ENCODE measurements at regions not wholly inside any gene's neighbourhood (a gene's known extent, or its start where the extent isn't known, plus 50 kb on each side); places are given as distances from the start of the nearest gene placed in this dataset.

- Histone ChIP-seq H3K4me1 (ENCODE audit: insufficient read depth) (no peaks in the 10 kb centered on the region), H3K4me3 (no peak overlapping the region), H3K9me2 (replicated peaks; ENCODE audit: insufficient read depth) (no peaks in the 10 kb centered on the region), H3K79me2 (no peaks in the 10 kb centered on the region), H3K9me3 (ENCODE audit: low read depth) (no peaks in the 10 kb centered on the region), H3K36me3 (replicated peaks; ENCODE audit: insufficient read depth, low read depth) (no peaks in the 10 kb centered on the region), H2AFZ (no peak overlapping the region), H3K27me3 (no peaks in the 10 kb centered on the region), H4K20me1 (ENCODE audit: insufficient read depth, poor library complexity, severe bottlenecking) (no peaks in the 10 kb centered on the region), H3K27ac (no peak overlapping the region), H3K4me2 (no peak overlapping the region)
- no peak for TF ChIP-seq EZH2phosphoT487 (IDR thresholded peaks at IDR 0.05; ENCODE audit: low read depth, severe bottlenecking, unreplicated experiment)
- no peak for TF ChIP-seq EZH2 (IDR thresholded peaks at IDR 0.05; ENCODE audit: borderline replicate concordance)
- TF ChIP-seq, protein P1, sequence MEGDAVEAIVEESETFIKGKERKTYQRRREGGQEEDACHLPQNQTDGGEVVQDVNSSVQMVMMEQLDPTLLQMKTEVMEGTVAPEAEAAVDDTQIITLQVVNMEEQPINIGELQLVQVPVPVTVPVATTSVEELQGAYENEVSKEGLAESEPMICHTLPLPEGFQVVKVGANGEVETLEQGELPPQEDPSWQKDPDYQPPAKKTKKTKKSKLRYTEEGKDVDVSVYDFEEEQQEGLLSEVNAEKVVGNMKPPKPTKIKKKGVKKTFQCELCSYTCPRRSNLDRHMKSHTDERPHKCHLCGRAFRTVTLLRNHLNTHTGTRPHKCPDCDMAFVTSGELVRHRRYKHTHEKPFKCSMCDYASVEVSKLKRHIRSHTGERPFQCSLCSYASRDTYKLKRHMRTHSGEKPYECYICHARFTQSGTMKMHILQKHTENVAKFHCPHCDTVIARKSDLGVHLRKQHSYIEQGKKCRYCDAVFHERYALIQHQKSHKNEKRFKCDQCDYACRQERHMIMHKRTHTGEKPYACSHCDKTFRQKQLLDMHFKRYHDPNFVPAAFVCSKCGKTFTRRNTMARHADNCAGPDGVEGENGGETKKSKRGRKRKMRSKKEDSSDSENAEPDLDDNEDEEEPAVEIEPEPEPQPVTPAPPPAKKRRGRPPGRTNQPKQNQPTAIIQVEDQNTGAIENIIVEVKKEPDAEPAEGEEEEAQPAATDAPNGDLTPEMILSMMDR (IDR thresholded peaks at IDR 0.05; ENCODE audit: poor library complexity), result no peak
- no peak for DNase-seq (ENCODE audit: low spot score)
- 76% methylated on average over 3 of the region's 3 CpGs for WGBS (ENCODE audit: low lambda C conversion rate, missing lambda C conversion rate)
Measured at GRCh38 chr1:190762325-190762724, 284.7 kb upstream of the BRINP3 start.

- no peak for TF ChIP-seq EZH2 (IDR thresholded peaks at IDR 0.05; ENCODE audit: borderline replicate concordance)
- TF ChIP-seq EZH2phosphoT487 (IDR thresholded peaks at IDR 0.05; ENCODE audit: low read depth, severe bottlenecking, unreplicated experiment), result no peak
- TF ChIP-seq, protein P1 (IDR thresholded peaks at IDR 0.05; ENCODE audit: poor library complexity), result no peak
- H3K4me1 ChIP-seq (ENCODE audit: insufficient read depth), result no peaks in the 10 kb centered on the region
- no peak overlapping the region for H3K4me2 ChIP-seq
- H4K20me1 ChIP-seq (ENCODE audit: insufficient read depth, poor library complexity, severe bottlenecking), result no peaks in the 10 kb centered on the region
- H3K9me3 ChIP-seq (ENCODE audit: low read depth), result no peaks in the 10 kb centered on the region
- no peaks in the 10 kb centered on the region for H3K9me2 ChIP-seq (replicated peaks; ENCODE audit: insufficient read depth)
- DNase-seq (ENCODE audit: low spot score), result no peak
- H3K4me3 ChIP-seq, result no peak overlapping the region
- no peaks in the 10 kb centered on the region for H3K36me3 ChIP-seq (replicated peaks; ENCODE audit: insufficient read depth, low read depth)
- H2AFZ ChIP-seq, result no peak overlapping the region
- H3K27me3 ChIP-seq, result no peaks in the 10 kb centered on the region
- H3K27ac ChIP-seq, result no peak overlapping the region
- no peaks in the 10 kb centered on the region for H3K79me2 ChIP-seq
- 94% methylated on average over 10 of the region's 10 CpGs for WGBS (ENCODE audit: low lambda C conversion rate, missing lambda C conversion rate)
Measured at GRCh38 chr1:190792873-190793272, 315.2 kb upstream of the BRINP3 start.

- Histone ChIP-seq H3K9me3 (ENCODE audit: low read depth) (no peaks in the 10 kb centered on the region), H4K20me1 (ENCODE audit: insufficient read depth, poor library complexity, severe bottlenecking) (no peaks in the 10 kb centered on the region), H3K4me1 (ENCODE audit: insufficient read depth) (no peaks in the 10 kb centered on the region), H3K27me3 (no peaks in the 10 kb centered on the region), H2AFZ (no peak overlapping the region), H3K4me3 (no peak overlapping the region), H3K27ac (no peak overlapping the region), H3K36me3 (replicated peaks; ENCODE audit: insufficient read depth, low read depth) (no peaks in the 10 kb centered on the region), H3K79me2 (no peaks in the 10 kb centered on the region), H3K4me2 (no peak overlapping the region), H3K9me2 (replicated peaks; ENCODE audit: insufficient read depth) (no peaks in the 10 kb centered on the region)
- no peak for TF ChIP-seq EZH2phosphoT487 (IDR thresholded peaks at IDR 0.05; ENCODE audit: low read depth, severe bottlenecking, unreplicated experiment)
- TF ChIP-seq, protein P1 (IDR thresholded peaks at IDR 0.05; ENCODE audit: poor library complexity), result no peak
- TF ChIP-seq EZH2 (IDR thresholded peaks at IDR 0.05; ENCODE audit: borderline replicate concordance), result no peak
- 58% methylated on average over 1 of the region's 1 CpG for WGBS (ENCODE audit: low lambda C conversion rate, missing lambda C conversion rate)
- DNase-seq (ENCODE audit: low spot score), result no peak
Measured at GRCh38 chr1:190807629-190808028, 330.0 kb upstream of the BRINP3 start.

DNA sequence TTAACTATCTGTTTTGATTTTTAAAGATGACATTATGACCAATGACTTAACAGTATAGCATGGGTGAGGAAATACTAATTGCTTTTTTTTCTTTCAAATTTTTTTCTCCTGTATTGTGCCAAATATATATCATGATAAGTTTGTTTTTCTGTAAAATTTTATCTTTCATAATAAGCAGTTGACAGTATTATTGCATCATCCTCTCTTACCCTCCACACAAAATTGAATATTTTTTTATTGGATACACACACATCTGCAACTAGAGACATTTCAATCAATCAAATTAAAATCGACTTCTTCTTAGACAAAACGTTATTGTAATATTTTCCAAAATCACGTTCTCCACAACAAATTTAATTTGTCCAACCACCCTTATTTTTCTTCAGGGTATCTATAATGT, 330.4 kb upstream of the BRINP3 start:
- 74% methylated on average over 3 of the region's 3 CpGs for WGBS (ENCODE audit: low lambda C conversion rate, missing lambda C conversion rate)

More for the DNA sequence above, 330.4 kb upstream of the BRINP3 start:
- no peaks in the 10 kb centered on the region for H3K9me3 ChIP-seq (ENCODE audit: low read depth)
- no peaks in the 10 kb centered on the region for H4K20me1 ChIP-seq (ENCODE audit: insufficient read depth, poor library complexity, severe bottlenecking)
- no peaks in the 10 kb centered on the region for H3K27me3 ChIP-seq
- no peak overlapping the region for H3K4me3 ChIP-seq
- no peak overlapping the region for H3K27ac ChIP-seq
- no peak for TF ChIP-seq EZH2phosphoT487 (IDR thresholded peaks at IDR 0.05; ENCODE audit: low read depth, severe bottlenecking, unreplicated experiment)
- no peak for TF ChIP-seq EZH2 (IDR thresholded peaks at IDR 0.05; ENCODE audit: borderline replicate concordance)
- TF ChIP-seq, protein P1 (IDR thresholded peaks at IDR 0.05; ENCODE audit: poor library complexity), result no peak
- H3K9me2 ChIP-seq (replicated peaks; ENCODE audit: insufficient read depth), result no peaks in the 10 kb centered on the region
- no peak for DNase-seq (ENCODE audit: low spot score)
- H2AFZ ChIP-seq, result no peak overlapping the region
- H3K4me2 ChIP-seq, result no peak overlapping the region
- no peaks in the 10 kb centered on the region for H3K79me2 ChIP-seq
- H3K4me1 ChIP-seq (ENCODE audit: insufficient read depth), result no peaks in the 10 kb centered on the region
- no peaks in the 10 kb centered on the region for H3K36me3 ChIP-seq (replicated peaks; ENCODE audit: insufficient read depth, low read depth)
